ENCODE measurements at regions not wholly inside any gene's neighbourhood (a gene's known extent, or its start where the extent isn't known, plus 50 kb on each side); places are given as distances from the start of the nearest gene placed in this dataset.

GRCh38 chr11:122339436-122340060 is 223.5 kb upstream of the BLID start:
- Histone ChIP-seq H3K9me3 (no peaks in the 10 kb centered on the region), H3K27me3 (no peaks in the 10 kb centered on the region), H3K27ac (no peak overlapping the region), H3K4me3 (ENCODE audit: low read depth in 1 of 2, low read length in 1 of 2) (no peak overlapping the region), H3K4me1 (ENCODE audit: control insufficient read depth in 1 of 2, insufficient read depth in 1 of 2, low read depth in 1 of 2, low read length in 1 of 2) (peaks cover 4 to 17% of the 10 kb centered on the region in 2 experiments), H3K36me3 (no peaks in the 10 kb centered on the region)
- no peak for TF ChIP-seq CTCF (IDR thresholded peaks at IDR 0.05)

GRCh38 chr11:122337704-122338103 is 221.7 kb upstream of the BLID start:
- Histone ChIP-seq H3K27me3 (no peaks in the 10 kb centered on the region), H3K4me3 (ENCODE audit: low read depth in 1 of 2, low read length in 1 of 2) (no peak overlapping the region)
- TF ChIP-seq CTCF (IDR thresholded peaks at IDR 0.05), result no peak

GRCh38 chr11:122337241-122337640 is 221.2 kb upstream of the BLID start:
- TF ChIP-seq CTCF (IDR thresholded peaks at IDR 0.05), result no peak
- H3K4me3 ChIP-seq (ENCODE audit: low read depth in 1 of 2, low read length in 1 of 2), result no peak overlapping the region

More at GRCh38 chr11:122337704-122338103, 221.7 kb upstream of the BLID start:
- no peaks in the 10 kb centered on the region for H3K9me3 ChIP-seq
- H3K36me3 ChIP-seq, result no peaks in the 10 kb centered on the region
- H3K27ac ChIP-seq, result no peak overlapping the region
- H3K4me1 ChIP-seq (ENCODE audit: control insufficient read depth in 1 of 2, insufficient read depth in 1 of 2, low read depth in 1 of 2, low read length in 1 of 2), result peaks cover 4 to 17% of the 10 kb centered on the region in 2 experiments

DNA sequence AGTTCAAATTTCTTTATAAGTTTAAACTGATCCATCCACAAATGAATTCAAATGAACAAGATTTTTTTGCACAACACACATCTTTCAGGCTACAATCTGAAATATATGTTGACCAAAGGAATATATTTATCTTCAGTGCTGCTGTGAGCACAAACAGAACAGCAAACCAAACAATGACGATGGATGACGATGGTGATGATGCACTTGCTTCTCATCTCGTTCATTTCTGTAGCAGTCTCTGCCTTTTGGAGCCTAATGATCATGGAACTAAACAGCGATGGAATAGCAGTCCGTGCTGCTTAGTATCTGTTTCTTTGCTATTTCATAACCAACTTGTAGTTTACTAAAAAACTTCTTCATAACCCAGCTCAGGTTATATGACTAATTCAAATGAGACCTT is 220.7 kb upstream of the BLID start:
- Histone ChIP-seq H3K27ac (no peak overlapping the region), H3K4me1 (ENCODE audit: control insufficient read depth in 1 of 2, insufficient read depth in 1 of 2, low read depth in 1 of 2, low read length in 1 of 2) (peaks cover 4 to 14% of the 10 kb centered on the region in 2 experiments), H3K4me3 (ENCODE audit: low read depth in 1 of 2, low read length in 1 of 2) (no peak overlapping the region), H3K27me3 (no peaks in the 10 kb centered on the region), H3K9me3 (no peaks in the 10 kb centered on the region), H3K36me3 (no peaks in the 10 kb centered on the region)
- TF ChIP-seq CTCF (IDR thresholded peaks at IDR 0.05), result no peak

More at GRCh38 chr11:122337241-122337640, 221.2 kb upstream of the BLID start:
- Histone ChIP-seq H3K27me3 (no peaks in the 10 kb centered on the region), H3K9me3 (no peaks in the 10 kb centered on the region), H3K27ac (no peak overlapping the region), H3K4me1 (ENCODE audit: control insufficient read depth in 1 of 2, insufficient read depth in 1 of 2, low read depth in 1 of 2, low read length in 1 of 2) (peaks cover 4 to 14% of the 10 kb centered on the region in 2 experiments), H3K36me3 (no peaks in the 10 kb centered on the region)

GRCh38 chr11:122334546-122335339 is 218.7 kb upstream of the BLID start:
- Histone ChIP-seq H3K36me3 (no peaks in the 10 kb centered on the region), H3K4me1 (ENCODE audit: control insufficient read depth in 1 of 2, insufficient read depth in 1 of 2, low read depth in 1 of 2, low read length in 1 of 2) (peaks cover 4 to 14% of the 10 kb centered on the region in 2 experiments), H3K27me3 (no peaks in the 10 kb centered on the region), H3K27ac (no peak overlapping the region), H3K9me3 (no peaks in the 10 kb centered on the region), H3K4me3 (ENCODE audit: low read depth in 1 of 2, low read length in 1 of 2) (no peak overlapping the region)
- TF ChIP-seq CTCF (IDR thresholded peaks at IDR 0.05), result no peak

Data from neutrophil (primary cell).